HG03439 (cell line): ENCODE measurements at regions not wholly inside any gene's neighbourhood (a gene's known extent, or its start where the extent isn't known, plus 50 kb on each side); places are given as distances from the start of the nearest gene placed in this dataset.

Experiments used
- ATAC-seq: cut with Tn5 transposase; IDR thresholded peaks from one replicate; pipeline ENCODE4 v1.9.1; 2021; ENCODE audit warnings: mild to moderate bottlenecking, moderate library complexity; ENCODE audit not compliant: unreplicated experiment

DNA sequence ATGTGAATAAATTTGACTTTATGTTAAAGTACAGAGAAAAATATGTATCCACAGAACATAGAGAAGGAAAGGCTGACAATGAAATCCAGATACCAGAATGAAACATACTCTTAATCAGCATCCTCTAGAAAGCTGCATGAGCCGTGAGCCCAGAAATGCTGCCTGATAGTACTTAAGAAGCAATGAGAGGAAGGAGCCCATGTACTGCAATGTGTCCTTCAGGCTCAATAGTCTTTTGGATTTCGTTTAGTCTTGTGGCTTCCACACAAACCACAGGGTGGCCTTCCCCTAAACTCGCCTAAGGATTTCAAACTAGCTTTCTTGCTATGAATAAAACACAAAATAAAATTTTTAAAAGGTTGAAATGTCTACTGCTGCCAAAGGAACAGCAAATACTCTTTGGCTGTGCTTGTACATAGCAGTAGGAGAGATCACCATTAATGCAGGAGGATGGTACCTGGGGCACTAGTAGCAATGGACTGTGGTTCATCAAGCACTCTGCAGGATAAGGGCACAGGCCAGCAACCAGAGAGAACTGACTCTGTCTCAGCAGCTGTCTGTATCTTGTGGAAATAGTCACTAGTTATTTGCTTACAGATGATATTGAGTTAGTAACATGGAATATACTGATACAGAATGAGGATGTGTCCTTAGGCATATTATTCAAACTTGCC, 988.3 kb upstream of the LRFN5 start:
- ATAC-seq, result no peak

DNA sequence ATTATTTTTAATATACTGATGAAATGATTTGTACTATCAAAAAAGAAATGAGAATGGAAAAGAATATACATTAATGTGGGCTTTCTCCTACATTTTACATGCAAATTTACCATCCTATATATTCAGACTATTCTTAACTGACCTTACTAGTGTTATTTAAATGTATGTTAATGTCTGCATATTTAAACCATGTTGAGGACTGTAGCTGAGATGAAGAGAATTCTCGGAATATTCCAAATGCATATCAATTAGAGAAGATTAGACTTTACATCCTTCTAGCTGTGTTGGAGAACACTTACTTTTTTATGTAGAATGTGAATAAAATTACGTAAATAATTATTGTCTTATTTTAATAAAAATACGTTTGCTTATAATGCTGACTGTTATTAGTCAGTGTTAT, 990.1 kb upstream of the LRFN5 start:
- no peak for ATAC-seq

DNA sequence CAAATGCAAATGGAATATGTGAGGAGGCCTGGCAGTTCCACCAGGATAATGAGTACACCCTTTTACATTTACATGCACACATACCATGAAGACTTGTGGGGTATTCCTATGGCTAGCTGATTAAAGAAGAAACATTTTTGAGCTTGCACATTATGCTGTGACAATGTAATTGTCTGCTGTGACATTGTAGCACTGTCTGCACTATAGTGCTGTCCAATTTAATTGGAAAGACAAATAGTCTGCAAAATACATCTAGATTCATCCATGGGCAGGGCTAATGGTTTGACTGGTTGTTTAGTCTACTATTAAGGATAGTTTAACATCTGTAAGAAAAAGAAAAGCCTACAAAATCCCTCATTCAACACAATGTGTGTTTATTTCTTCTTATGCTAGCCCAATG, 1005.6 kb upstream of the LRFN5 start:
- no peak for ATAC-seq

DNA sequence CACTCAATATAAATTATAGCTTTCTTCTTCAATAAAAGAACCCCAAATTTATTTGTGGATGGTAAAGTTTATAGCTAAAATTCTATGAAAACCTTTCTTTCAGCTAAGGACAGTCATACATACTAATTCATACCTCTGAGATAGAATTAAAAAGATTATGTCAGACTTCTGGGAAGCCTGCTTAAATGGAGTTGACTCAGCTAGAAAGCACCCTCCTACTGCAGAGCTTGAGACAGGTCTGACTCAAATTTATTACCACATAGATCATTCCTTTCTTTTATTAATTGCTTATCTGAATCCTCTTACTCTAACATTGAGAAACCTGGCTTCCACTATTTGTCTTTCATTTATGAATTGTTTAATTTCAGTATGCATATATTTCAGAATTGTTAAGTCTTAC, 1007.0 kb upstream of the LRFN5 start:
- no peak for ATAC-seq

DNA sequence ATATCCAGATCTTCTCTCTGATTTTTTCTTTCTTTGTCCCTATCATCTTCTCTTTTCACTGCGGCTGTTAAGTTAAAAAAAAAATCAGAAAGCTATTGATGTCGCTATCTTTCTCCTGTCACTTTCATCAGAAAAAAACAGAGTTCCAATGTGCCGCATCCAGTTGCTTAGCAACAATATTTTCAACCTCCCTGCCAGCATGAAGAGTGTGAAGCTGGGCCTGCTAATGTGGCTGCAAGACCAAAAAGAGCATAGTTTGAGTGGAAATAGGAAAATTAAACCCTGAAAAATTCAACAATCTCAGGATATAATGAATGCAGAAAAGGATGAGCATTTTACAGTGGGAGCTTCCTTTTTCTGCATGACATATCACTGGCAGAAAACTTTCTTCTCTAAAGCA, 1025.4 kb upstream of the LRFN5 start:
- no peak for ATAC-seq

DNA sequence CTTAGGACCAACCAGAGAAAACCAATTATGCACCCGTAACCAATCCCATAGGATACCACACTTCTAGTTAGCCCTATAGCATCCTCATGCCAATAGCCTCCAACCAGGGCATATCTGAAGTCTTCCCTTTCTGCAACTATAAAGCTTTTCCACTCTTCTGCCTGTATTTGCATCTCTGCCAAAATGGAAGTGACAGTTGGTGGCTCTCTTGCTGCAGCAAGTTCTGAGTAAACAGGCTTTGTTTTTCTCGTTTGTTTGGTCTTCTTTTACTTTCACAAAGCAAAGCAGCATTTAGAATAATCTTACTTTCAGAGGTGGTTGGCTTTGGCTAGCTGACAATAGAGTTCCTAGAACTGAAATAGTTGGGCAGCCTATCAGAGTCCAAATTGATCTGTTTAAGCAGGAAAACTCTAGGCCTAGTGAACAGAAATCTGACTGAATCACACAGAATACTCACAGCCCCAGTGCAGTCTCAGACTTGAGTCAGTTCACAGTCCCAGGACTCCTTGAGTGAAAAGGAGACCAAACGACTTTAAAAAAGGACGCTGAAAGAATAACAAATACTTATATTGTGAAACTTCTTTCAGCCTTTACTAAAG, 1029.7 kb upstream of the LRFN5 start:
- ATAC-seq, result no peak

DNA sequence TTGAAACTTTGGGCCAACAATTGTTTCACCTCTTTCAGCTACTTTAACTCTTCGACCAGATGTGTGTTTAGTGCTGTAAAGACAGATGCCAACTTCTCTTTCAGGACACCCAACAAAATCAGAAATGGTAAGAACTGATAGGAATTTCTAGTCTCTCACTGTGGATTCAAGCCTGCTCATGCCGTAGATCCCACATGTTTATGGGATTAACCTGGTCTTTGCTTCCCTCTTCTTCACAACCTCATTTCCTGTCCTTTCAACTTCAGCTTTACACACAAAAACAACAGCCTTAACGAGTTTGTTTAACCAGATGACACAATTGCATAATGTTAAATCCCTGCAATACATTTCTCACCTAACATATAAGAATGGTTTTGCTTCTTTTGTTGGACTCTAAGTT, 1031.9 kb upstream of the LRFN5 start:
- ATAC-seq, result no peak

DNA sequence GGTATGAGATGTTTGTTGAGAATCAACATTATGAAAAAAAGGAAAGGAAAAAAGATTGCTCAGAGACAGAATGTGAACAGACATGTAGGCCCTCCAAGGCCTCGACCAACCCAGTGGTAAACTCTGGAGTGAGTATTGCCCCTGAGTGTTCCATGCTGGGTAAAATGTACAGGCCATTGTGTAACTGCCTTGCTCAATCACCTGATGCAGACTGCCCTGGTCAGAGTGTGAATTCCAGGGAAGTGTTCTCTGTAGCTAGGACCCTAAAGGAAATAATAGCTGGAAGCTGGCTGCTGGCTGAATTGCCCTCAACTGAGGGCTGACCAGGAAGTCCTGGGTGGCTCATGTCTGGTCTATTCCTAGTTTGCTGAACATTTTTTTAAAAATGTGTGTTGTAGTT, 1081.4 kb upstream of the LRFN5 start:
- no peak for ATAC-seq

DNA sequence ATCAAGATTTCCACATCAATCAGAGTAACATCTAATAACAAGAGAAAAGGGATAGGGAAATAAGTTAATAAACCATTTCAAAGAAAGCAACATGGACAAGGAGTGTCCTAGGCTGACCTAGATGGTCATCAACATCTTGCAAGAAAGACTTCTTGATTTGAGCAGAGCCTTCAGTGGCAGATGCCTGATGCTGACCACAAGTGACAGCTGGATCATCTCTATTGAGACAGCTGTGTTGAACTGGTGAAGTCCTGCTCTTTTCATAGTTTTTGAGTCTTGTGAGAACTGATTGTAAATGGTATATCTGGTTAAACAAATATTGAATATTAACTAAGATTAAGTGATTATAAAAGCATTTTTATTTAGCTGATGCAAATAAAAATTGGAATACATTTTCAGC, 1083.6 kb upstream of the LRFN5 start:
- no peak for ATAC-seq

DNA sequence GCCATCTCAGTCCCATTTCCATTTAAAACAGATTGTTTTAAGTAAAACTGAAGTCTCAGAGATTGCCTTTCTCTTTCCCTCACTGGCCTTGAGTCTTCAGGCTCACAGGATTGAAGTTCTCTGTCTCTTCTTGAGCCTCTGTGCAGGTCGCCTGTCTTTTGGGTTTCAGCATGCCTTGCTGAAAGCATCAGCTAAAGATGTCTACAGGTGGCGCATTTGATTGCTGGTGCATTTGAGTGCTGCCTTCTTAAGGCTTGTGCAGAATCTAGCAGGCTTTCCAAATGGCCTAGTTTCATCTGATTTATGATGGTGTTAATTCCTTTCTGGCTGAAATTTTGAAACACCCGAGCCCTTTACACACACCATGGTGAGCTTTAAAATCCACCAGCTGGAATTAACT, 1062.2 kb upstream of the FBXO33 start:
- no peak for ATAC-seq

DNA sequence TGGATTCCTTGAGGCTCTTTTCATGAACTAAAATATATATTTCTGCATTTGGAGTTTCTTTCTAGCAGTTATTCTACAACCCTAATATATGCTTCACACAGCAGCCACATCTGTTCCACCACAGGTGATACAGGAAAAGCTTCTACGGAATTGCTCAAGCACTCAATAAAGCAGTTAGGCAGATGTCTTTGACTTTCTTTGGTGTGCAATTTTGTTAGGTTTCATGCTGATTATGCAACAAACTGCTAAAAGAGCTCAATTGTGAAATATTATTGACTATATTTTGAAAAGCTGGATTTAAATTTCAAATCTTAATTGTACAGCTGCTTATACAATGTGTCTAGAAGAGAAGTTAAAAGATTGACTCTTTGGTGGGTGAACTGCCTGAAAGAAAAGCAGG, 1055.6 kb upstream of the FBXO33 start:
- ATAC-seq, result no peak

DNA sequence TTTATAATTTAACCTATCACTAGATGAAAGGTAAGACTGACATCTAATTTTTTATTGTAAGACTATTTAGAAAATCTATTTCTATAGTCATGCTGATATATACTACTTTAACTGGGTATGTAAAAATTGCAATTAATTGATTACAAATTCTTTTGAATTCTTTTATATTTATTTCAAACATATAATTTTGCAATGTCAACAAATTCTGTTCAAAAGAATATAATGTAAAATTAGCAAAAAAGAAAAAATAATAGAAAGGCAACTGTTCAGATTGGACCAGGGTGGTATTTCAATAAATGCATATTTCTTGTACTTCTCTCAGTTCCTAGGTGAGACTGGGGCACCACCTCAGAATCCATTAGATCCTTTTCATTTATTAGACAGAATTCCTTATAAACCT, 1053.5 kb upstream of the FBXO33 start:
- ATAC-seq, result no peak

DNA sequence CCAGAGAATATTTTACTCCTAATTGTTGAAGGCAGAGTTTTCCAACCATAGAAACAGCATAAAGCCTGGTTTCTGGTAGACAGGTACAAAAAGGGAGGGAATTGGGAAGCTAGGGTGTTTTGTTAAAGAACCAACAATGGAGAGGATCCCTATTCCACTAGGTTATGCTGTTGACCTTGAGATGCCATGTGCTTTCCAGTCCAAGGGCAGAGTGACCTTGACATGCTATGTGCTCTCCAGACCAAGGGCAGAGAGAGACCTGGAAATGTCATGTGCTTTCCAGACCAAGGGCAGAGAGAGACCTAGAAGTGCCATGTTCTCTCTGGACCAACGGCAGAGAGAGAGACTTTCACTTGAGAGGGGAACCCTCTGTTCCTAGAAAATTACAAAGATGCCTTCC, 1043.8 kb upstream of the FBXO33 start:
- ATAC-seq, result no peak

DNA sequence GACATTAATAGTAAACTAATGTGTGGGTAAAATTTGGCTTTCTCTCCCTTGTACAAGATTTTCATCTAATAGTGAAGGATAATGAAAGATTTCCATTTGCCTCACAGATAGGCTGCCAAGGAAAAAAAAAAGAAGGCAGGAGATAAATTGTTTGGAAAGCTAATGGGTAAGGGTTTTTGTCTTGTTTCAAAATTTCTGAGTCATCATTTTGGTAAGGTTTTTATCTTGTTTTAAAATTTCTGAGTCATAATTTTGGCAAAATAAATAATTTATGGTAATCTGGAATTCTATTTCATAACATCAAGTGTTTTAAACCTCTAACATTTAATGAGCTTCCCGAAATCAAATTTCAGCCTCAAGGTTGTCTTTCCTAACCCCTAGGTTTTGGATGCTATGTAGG, 1035.7 kb upstream of the FBXO33 start:
- ATAC-seq, result no peak

DNA sequence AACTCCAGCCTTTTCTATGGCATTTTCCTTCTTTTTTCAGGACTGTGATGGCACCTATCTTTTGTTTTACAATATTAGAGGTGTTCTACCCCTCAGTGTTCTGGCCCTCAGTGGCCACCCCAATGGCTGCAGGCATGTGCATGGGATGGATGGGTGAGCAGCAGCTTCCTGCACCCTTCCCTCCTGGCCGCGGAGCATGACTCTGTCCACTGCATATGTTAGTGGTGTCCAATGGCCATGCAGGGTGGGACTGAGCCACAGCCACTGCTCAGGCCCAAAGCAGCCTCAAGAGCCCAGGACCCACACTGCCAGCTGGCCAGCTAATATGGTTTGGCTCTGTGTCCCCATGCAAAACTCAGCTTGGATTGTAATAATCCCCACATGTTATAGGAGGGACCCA, 1032.3 kb upstream of the FBXO33 start:
- ATAC-seq, result no peak

DNA sequence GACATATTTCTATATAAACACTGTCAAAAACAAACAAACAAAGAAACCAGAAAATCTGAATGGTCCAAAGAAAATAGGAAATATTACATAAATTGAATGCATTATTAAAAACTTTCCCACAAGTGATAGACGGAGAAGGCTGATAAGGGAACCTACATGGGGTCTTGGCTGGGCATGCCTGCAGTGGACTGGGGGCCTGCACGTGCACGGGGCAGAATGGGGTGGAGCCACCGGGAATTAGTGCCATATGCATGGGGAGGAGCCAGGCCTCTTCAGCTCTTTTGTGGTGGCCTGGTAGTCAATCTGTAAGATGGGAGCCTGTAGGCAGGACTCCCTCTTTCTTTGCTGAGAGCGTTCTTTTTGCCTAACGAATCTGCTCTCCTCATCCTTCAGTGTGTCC, 1031.7 kb upstream of the FBXO33 start:
- no peak for ATAC-seq

DNA sequence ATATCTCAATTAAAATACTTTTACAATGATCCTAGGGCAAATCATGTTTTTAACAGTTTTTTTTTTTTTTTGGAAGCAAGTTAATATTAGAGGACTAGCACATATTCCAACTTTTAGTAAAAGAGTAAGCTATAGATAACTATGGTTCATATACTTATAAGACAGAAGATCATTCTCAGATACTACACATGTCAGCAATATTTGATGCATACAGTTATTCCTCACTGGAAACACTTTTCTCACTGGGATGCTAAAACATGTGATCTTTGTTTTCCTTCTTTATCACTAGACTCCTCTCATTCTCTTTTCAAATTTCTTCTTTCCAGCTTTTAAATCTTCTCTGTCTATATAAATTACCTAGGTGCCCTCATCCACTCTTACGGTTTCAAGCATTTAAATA, 1020.4 kb upstream of the FBXO33 start:
- no peak for ATAC-seq

DNA sequence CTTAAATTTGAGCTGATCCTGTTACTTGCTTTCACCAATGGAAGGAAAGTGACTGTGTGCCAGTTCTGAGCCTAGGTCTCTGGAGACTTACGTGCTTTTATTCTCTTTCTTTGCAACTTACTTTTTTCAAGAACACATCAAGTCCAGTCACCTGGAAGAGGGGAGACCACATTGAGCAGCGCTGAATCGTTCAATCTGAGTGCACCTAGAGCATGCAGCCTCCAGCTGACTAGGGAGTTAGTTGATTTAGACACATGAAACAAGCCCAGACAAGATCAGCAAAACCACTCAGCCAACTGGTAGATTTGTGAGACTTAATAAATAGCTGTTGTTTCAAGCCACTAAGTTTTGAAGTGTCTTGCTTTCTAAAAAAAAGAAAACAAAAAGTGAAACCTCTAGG, 1014.8 kb upstream of the FBXO33 start:
- no peak for ATAC-seq

DNA sequence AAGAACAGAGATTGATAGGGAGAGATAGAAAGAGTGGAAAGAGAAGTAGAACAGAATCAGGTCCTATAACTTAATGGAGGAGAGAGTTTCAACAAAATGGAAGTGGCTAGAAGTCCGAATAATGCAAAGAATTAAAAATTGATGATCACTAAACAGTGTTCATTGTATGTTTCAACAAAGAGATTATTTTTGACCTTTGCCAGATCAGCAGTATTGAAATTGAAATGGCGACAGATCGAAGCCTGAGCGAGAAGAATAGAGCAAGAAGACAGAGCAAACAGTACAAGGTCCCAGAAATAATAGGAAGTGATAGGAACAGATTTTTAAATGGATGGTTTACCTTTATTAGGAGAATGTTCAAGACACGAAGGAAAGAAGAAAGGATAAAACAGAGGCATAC, 1012.8 kb upstream of the FBXO33 start:
- no peak for ATAC-seq

DNA sequence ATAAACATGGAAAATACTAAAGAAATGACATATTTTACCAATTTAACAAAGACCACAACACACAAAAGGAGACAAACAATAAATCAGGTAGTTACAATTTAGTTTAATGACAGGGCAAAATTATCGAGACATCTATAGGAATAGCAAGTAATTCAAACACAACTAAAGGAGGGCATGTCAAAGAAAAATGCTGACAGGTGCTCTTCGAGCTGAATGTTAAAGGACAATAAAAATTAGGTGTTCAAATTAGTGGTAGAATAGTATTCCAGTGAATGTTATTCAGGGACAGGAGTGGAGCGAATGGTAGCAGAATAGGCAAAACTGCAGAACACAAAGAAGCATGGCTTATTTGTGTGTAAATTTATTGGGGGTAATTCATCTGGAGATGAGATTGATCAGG, 1004.3 kb upstream of the FBXO33 start:
- ATAC-seq, result no peak

DNA sequence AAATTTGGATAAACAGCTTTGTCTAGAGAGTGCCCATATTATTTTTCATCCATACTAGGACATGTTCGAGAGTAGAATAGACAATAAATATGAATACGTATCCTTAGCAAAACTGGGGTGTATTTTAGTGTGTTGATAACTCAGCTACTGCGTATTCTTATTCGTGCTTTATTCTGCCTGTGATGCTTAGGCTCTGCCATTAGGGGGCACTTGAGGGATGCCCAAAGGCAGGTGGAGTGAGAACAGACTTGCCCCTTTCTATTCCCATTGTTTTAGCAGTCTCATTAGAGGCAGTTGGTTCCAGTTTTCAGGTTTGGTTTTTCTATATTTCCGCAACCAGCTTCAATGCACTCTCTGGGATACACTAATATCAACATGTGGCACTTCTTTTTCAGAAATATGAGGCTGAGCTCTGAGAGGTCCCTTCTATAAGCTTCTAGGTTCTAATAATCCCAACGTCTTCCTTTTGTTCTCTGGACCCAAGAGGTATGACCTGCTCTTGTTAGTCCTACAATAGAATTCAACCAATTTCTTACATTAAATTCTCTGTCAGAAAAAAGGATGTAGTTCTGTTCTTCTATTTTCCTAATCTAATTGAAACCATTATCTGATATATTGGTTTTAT, 985.7 kb upstream of the FBXO33 start:
- ATAC-seq, result peak; percentile 63

DNA sequence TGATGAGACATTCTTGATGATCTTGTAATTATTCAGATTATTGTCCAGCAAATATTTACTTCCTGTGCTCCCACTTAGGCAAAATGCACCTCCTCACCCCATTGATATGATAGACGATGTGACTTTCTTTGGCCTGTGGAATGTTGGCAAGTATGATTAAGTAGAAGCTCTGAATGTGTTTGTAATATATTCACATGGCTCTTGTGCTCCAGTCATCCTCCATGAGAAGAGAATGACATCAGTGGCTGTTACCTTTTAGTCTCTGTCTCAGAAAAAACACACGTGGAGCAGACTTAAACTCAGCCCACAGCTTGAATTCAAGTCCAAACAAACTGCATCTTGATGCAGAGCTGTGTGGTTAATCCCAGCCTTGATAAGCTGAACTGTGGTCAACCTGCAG, 984.3 kb upstream of the FBXO33 start:
- ATAC-seq, result no peak

DNA sequence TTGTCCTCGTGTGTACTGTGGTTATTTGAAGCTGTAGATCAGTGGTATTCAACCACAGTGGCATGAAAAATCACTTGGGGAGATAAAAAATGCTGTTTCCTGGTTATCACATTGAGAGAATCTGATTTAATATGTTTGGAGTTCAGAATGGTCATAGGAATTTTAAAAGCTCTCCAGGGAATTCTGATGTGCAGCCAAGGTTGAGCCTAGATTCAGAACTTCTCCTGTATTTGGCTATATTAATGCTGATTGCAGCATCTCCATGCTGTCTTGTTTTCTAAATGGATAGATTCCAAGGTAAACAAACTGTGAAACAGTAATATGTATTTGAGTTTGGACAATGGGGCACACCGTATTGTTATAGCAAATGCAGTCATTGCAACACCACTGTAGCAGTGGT, 982.2 kb upstream of the FBXO33 start:
- ATAC-seq, result no peak
